Lower lobe of right lung (tissue), 2 donors: ENCODE measurements at regions not wholly inside any gene's neighbourhood (a gene's known extent, or its start where the extent isn't known, plus 50 kb on each side); places are given as distances from the start of the nearest gene placed in this dataset.

Experiments
- ATAC-seq, 2 donors: fragments of 200-7000 bp; cut with Tn5 transposase; one replicate each; pipeline ENCODE4 v1.9.1; 2020 to 2022; ENCODE audit warnings: mild to moderate bottlenecking in 2 of 2, moderate library complexity in 2 of 2
- DNase-seq: peaks from one replicate; pipeline ENCODE4 v3.0.0-alpha.2; 2020
- H3K27ac ChIP-seq: fragments of 200-600 bp; one replicate; pipeline ENCODE4 v1.8.0; 2022
- H3K27me3 ChIP-seq: fragments of 200-600 bp; one replicate; pipeline ENCODE4 v1.8.0; 2022; ENCODE audit warnings: low read depth
- H3K36me3 ChIP-seq: fragments of 200-600 bp; one replicate; pipeline ENCODE4 v1.8.0; 2022; ENCODE audit warnings: mild to moderate bottlenecking
- H3K4me1 ChIP-seq: fragments of 200-600 bp; one replicate; pipeline ENCODE4 v1.8.0; 2022
- H3K4me3 ChIP-seq: fragments of 200-600 bp; one replicate; pipeline ENCODE4 v1.8.0; 2022; ENCODE audit warnings: mild to moderate bottlenecking
- H3K9me3 ChIP-seq: fragments of 200-600 bp; one replicate; pipeline ENCODE4 v1.8.0; 2022
- CTCF ChIP-seq: fragments of 200-600 bp; IDR thresholded peaks from one replicate; pipeline ENCODE4 v1.8.0; 2022; ENCODE audit warnings: antibody characterized with exemption, mild to moderate bottlenecking
- intact Hi-C: fragments of 100-400 bp; cut with DNase I; formaldehyde crosslinking; loops from one replicate; pipeline ENCODE4 v1.11.0; 2022
- donor health status: DM: no; HTN: yes; CAD: no; lungs with severe emphysema.

GRCh38 chr9:135004772-135005171 lies 82.7 kb upstream of the OLFM1 start:
- ATAC-seq, result no peak
- no peak for TF ChIP-seq CTCF
- intact Hi-C loops, result no loop called here
- DNase-seq, result no peak
- Histone ChIP-seq H3K4me3 (no peak overlapping the region), H3K27ac (no peak overlapping the region), H3K27me3 (no peaks in the 10 kb centered on the region), H3K9me3 (peaks cover 4% of the 10 kb centered on the region), H3K36me3 (no peaks in the 10 kb centered on the region), H3K4me1 (no peaks in the 10 kb centered on the region)

GRCh38 chr9:135006911-135007570 lies 80.4 kb upstream of the OLFM1 start:
- Histone ChIP-seq H3K27ac (no peak overlapping the region), H3K9me3 (no peaks in the 10 kb centered on the region), H3K27me3 (no peaks in the 10 kb centered on the region), H3K36me3 (no peaks in the 10 kb centered on the region), H3K4me1 (no peaks in the 10 kb centered on the region), H3K4me3 (no peak overlapping the region)
- no peak for TF ChIP-seq CTCF
- DNase-seq, result no peak
- no peak for ATAC-seq
- intact Hi-C loops, result no loop called here

- H3K9me3 ChIP-seq, result no peaks in the 10 kb centered on the region
- intact Hi-C loops, result no loop called here
- TF ChIP-seq CTCF, result no peak
- no peaks in the 10 kb centered on the region for H3K27me3 ChIP-seq
- no peak overlapping the region for H3K27ac ChIP-seq
- H3K4me1 ChIP-seq, result no peaks in the 10 kb centered on the region
- H3K4me3 ChIP-seq, result no peak overlapping the region
- H3K36me3 ChIP-seq, result no peaks in the 10 kb centered on the region
- DNase-seq (no peak), ATAC-seq (no peak)
Observed at GRCh38 chr9:135007601-135008000, 79.9 kb upstream of the OLFM1 start.

GRCh38 chr9:135008416-135008815 lies 79.1 kb upstream of the OLFM1 start:
- intact Hi-C loops, result no loop called here
- DNase-seq, result no peak
- H3K36me3 ChIP-seq, result no peaks in the 10 kb centered on the region
- no peaks in the 10 kb centered on the region for H3K27me3 ChIP-seq
- no peak overlapping the region for H3K4me3 ChIP-seq
- no peak for ATAC-seq
- no peaks in the 10 kb centered on the region for H3K4me1 ChIP-seq
- H3K9me3 ChIP-seq, result no peaks in the 10 kb centered on the region
- no peak for TF ChIP-seq CTCF
- no peak overlapping the region for H3K27ac ChIP-seq

GRCh38 chr9:135009051-135009560 lies 78.4 kb upstream of the OLFM1 start:
- no peaks in the 10 kb centered on the region for H3K36me3 ChIP-seq
- no peaks in the 10 kb centered on the region for H3K9me3 ChIP-seq
- ATAC-seq (no peak), DNase-seq (no peak)
- H3K27ac ChIP-seq, result no peak overlapping the region
- TF ChIP-seq CTCF, result no peak
- no peaks in the 10 kb centered on the region for H3K4me1 ChIP-seq
- H3K27me3 ChIP-seq, result no peaks in the 10 kb centered on the region
- intact Hi-C loops, result no loop called here
- H3K4me3 ChIP-seq, result no peak overlapping the region
